K562 (cell line): ENCODE measurements at regions not wholly inside any gene's neighbourhood (a gene's known extent, or its start where the extent isn't known, plus 50 kb on each side); places are given as distances from the start of the nearest gene placed in this dataset.
A peak's percentile ranks its signal among the peaks of the same experiment; 100 is the strongest.

Experiments
- BCOR ChIP-seq: fragments of 450-650 bp; IDR thresholded peaks from 2 replicates; pipeline ENCODE4 v1.6.1; 2016
- CREB3 ChIP-seq: fragments of 450-650 bp; conservative IDR thresholded peaks from 2 replicates; pipeline ENCODE4 v1.6.1; 2016; ENCODE audit warnings: missing genetic modification characterization, low read depth, mild to moderate bottlenecking, missing compliant biosample characterization, moderate library complexity
- ERF ChIP-seq: fragments of 450-650 bp; formaldehyde crosslinking; IDR thresholded peaks from 2 replicates; pipeline ENCODE4 v1.4.0; 2020; ENCODE audit warnings: mild to moderate bottlenecking, mixed read lengths
- ETS2 ChIP-seq: IDR thresholded peaks from 2 replicates; pipeline ENCODE4 v1.6.1; 2016; ENCODE audit warnings: borderline replicate concordance, missing genetic modification characterization, mild to moderate bottlenecking, moderate library complexity, missing compliant biosample characterization; ENCODE audit not compliant: poor library complexity, severe bottlenecking
- FIP1L1 ChIP-seq: fragments of 200-400 bp; formaldehyde crosslinking; IDR thresholded peaks from 2 replicates; pipeline ENCODE4 v1.6.1; 2018; ENCODE audit warnings: mild to moderate bottlenecking, low read depth, low read length; ENCODE audit not compliant: poor library complexity, severe bottlenecking
- GATAD2A ChIP-seq: fragments of 450-650 bp; IDR thresholded peaks from 2 replicates; pipeline ENCODE4 v1.6.1; 2017
- HDAC8 ChIP-seq: fragments of 450-650 bp; IDR thresholded peaks from 2 replicates; pipeline ENCODE4 v1.6.1; 2016; ENCODE audit warnings: mild to moderate bottlenecking, missing genetic modification characterization, moderate library complexity, missing compliant biosample characterization
- KLF16 ChIP-seq: IDR thresholded peaks from 2 replicates; pipeline ENCODE4 v1.6.1; 2016; ENCODE audit warnings: antibody characterized with exemption
- MCM7 ChIP-seq, 2 experiments: fragments of 450-650 bp; IDR thresholded peaks; 2 replicates each; pipeline ENCODE4 v1.6.1; 2016 to 2018
- NEUROD1 ChIP-seq: fragments of 150-350 bp; IDR thresholded peaks from 2 replicates; pipeline ENCODE4 v1.6.1; 2014; ENCODE audit warnings: borderline replicate concordance, low read length, low read depth; ENCODE audit not compliant: partially characterized antibody
- NFIC ChIP-seq: fragments of 450-650 bp; IDR thresholded peaks from 2 replicates; pipeline ENCODE4 v1.6.1; 2017; ENCODE audit warnings: mild to moderate bottlenecking, inconsistent platforms
- RB1 ChIP-seq: fragments of 450-650 bp; IDR thresholded peaks from 2 replicates; pipeline ENCODE4 v1.6.1; 2017; ENCODE audit warnings: low read depth, mild to moderate bottlenecking
- RBM39 ChIP-seq: fragments of 200-400 bp; formaldehyde crosslinking; optimal IDR thresholded peaks from 2 replicates; pipeline ENCODE3; 2018; ENCODE audit warnings: low read depth, low read length
- WHSC1 ChIP-seq: IDR thresholded peaks from one replicate; pipeline ENCODE4 v1.6.1; 2012; ENCODE audit warnings: low read length, control low read depth, inconsistent platforms
- ZNF253 ChIP-seq: fragments of 250-450 bp; sonication (Bioruptor Pico); conservative IDR thresholded peaks from 2 replicates; pipeline ENCODE4 v1.6.1; 2021; ENCODE audit warnings: mild to moderate bottlenecking
- TF ChIP-seq, protein P1 (sequence below): sonication (generic); formaldehyde crosslinking; IDR thresholded peaks from 2 replicates; pipeline ENCODE4 v1.8.0; 2022; ENCODE audit warnings: mild to moderate bottlenecking, low read depth, missing genetic modification reagents
- TF ChIP-seq, protein P2 (sequence below): sonication (generic); formaldehyde crosslinking; IDR thresholded peaks from 2 replicates; pipeline ENCODE4 v1.8.0; 2023; ENCODE audit warnings: mild to moderate bottlenecking, missing genetic modification reagents
- TF ChIP-seq, protein P3 (sequence below): sonication (generic); formaldehyde crosslinking; IDR thresholded peaks from 2 replicates; pipeline ENCODE4 v1.8.1; 2023; ENCODE audit warnings: missing genetic modification reagents, mild to moderate bottlenecking, borderline replicate concordance

- TF ChIP-seq, protein P1, sequence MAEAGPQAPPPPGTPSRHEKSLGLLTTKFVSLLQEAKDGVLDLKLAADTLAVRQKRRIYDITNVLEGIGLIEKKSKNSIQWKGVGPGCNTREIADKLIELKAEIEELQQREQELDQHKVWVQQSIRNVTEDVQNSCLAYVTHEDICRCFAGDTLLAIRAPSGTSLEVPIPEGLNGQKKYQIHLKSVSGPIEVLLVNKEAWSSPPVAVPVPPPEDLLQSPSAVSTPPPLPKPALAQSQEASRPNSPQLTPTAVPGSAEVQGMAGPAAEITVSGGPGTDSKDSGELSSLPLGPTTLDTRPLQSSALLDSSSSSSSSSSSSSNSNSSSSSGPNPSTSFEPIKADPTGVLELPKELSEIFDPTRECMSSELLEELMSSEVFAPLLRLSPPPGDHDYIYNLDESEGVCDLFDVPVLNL (CRISPR knock-in tag), result no peak
- TF ChIP-seq, protein P2, sequence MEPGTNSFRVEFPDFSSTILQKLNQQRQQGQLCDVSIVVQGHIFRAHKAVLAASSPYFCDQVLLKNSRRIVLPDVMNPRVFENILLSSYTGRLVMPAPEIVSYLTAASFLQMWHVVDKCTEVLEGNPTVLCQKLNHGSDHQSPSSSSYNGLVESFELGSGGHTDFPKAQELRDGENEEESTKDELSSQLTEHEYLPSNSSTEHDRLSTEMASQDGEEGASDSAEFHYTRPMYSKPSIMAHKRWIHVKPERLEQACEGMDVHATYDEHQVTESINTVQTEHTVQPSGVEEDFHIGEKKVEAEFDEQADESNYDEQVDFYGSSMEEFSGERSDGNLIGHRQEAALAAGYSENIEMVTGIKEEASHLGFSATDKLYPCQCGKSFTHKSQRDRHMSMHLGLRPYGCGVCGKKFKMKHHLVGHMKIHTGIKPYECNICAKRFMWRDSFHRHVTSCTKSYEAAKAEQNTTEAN (CRISPR knock-in tag), result no peak
- TF ChIP-seq HDAC8 (tag) (no peak), KLF16 (no peak), WHSC1 (no peak), MCM7 (IDR thresholded peaks at IDR 0.05) (no peak), FIP1L1 (no peak), ERF (CRISPR knock-in tag) (no peak), BCOR (peak; percentile 60), GATAD2A (0 out of 2 replicates have a peak, but pooled peaks have one; percentile 61), RB1 (peak; percentile 70), ZNF253 (no peak), CREB3 (tag) (no peak), NEUROD1 (peak; percentile 43), NFIC (peak; percentile 78), RBM39 (peak; percentile 73), ETS2 (no peak)
- TF ChIP-seq, protein P3, sequence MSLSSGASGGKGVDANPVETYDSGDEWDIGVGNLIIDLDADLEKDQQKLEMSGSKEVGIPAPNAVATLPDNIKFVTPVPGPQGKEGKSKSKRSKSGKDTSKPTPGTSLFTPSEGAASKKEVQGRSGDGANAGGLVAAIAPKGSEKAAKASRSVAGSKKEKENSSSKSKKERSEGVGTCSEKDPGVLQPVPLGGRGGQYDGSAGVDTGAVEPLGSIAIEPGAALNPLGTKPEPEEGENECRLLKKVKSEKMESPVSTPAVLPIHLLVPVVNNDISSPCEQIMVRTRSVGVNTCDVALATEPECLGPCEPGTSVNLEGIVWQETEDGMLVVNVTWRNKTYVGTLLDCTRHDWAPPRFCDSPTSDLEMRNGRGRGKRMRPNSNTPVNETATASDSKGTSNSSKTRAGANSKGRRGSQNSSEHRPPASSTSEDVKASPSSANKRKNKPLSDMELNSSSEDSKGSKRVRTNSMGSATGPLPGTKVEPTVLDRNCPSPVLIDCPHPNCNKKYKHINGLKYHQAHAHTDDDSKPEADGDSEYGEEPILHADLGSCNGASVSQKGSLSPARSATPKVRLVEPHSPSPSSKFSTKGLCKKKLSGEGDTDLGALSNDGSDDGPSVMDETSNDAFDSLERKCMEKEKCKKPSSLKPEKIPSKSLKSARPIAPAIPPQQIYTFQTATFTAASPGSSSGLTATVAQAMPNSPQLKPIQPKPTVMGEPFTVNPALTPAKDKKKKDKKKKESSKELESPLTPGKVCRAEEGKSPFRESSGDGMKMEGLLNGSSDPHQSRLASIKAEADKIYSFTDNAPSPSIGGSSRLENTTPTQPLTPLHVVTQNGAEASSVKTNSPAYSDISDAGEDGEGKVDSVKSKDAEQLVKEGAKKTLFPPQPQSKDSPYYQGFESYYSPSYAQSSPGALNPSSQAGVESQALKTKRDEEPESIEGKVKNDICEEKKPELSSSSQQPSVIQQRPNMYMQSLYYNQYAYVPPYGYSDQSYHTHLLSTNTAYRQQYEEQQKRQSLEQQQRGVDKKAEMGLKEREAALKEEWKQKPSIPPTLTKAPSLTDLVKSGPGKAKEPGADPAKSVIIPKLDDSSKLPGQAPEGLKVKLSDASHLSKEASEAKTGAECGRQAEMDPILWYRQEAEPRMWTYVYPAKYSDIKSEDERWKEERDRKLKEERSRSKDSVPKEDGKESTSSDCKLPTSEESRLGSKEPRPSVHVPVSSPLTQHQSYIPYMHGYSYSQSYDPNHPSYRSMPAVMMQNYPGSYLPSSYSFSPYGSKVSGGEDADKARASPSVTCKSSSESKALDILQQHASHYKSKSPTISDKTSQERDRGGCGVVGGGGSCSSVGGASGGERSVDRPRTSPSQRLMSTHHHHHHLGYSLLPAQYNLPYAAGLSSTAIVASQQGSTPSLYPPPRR (CRISPR knock-in tag), result no peak
These were observed 197.9 kb downstream of the TRIM27 start (continued) for GRCh38 chr6:28725890-28726348.
